SJCRH30 (cell line): ENCODE measurements at regions not wholly inside any gene's neighbourhood (a gene's known extent, or its start where the extent isn't known, plus 50 kb on each side); places are given as distances from the start of the nearest gene placed in this dataset.
A peak's percentile ranks its signal among the peaks of the same experiment; 100 is the strongest.
"Not testable (repeated sequence)": the region's sequence is repeated elsewhere in the genome, so short reads cannot be mapped to it uniquely, and the experiment has no call there.

Experiments
- DNase-seq, 2 experiments: peaks; one replicate each; pipeline ENCODE4 v3.0.0-alpha.2; 2015 to 2020
- H3K27ac ChIP-seq: fragments of 250-450 bp; sonication (Bioruptor Pico); 2 replicates; pipeline ENCODE4 v1.5.1; 2020; ENCODE audit warnings: mild to moderate bottlenecking, moderate library complexity
- H3K27me3 ChIP-seq: fragments of 250-450 bp; sonication (Bioruptor Pico); 2 replicates; pipeline ENCODE4 v1.5.1; 2020; ENCODE audit warnings: mild to moderate bottlenecking, moderate library complexity
- H3K36me3 ChIP-seq: fragments of 250-450 bp; sonication (Bioruptor Pico); 2 replicates; pipeline ENCODE4 v1.5.1; 2020; ENCODE audit warnings: mild to moderate bottlenecking, moderate library complexity
- H3K4me1 ChIP-seq: fragments of 250-450 bp; sonication (Bioruptor Pico); 2 replicates; pipeline ENCODE4 v1.5.1; 2020; ENCODE audit warnings: mild to moderate bottlenecking, moderate library complexity
- H3K4me3 ChIP-seq: fragments of 250-450 bp; sonication (Bioruptor Pico); 2 replicates; pipeline ENCODE4 v1.5.1; 2020; ENCODE audit warnings: mild to moderate bottlenecking, moderate library complexity
- H3K9me3 ChIP-seq: fragments of 250-450 bp; sonication (Bioruptor Pico); replicated peaks from 2 replicates; pipeline ENCODE4 v1.5.1; 2020; ENCODE audit warnings: mild to moderate bottlenecking, moderate library complexity

DNA sequence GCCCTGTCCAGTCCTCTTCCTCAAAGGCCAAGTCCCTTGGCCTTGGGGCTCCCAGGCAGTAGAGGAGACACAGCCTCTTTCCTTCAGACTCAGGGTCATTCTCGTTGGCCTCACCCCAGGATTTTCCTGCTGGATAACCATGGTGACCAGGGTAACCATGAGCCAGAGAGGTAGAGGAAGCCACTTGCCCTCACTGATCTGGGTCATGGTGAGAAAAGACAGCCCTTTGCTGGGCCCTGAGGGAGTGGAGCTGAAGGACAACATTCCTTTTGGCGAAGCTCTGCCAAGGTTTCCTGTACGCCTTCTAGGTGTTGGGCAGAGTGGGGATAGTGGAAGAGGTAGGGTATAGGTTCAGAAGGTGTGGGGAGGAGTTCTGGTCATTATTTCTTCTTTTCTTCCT, 53.1 kb upstream of the WNT4 start:
- Histone ChIP-seq H3K27me3 (no peaks in the 10 kb centered on the region), H3K36me3 (no peaks in the 10 kb centered on the region), H3K9me3 (peaks cover 6% of the 10 kb centered on the region; the same call in 1 of the 2 replicates), H3K4me3 (no peak overlapping the region), H3K27ac (no peak overlapping the region), H3K4me1 (peaks cover 3% of the 10 kb centered on the region; the same call in 1 of the 2 replicates)
- no peak for DNase-seq

- no peaks in the 10 kb centered on the region for H3K36me3 ChIP-seq
- peaks cover 3% of the 10 kb centered on the region; the same call in 1 of the 2 replicates for H3K4me1 ChIP-seq
- no peak for DNase-seq
- peaks cover 8% of the 10 kb centered on the region; the same call in 1 of the 2 replicates for H3K9me3 ChIP-seq
- H3K27me3 ChIP-seq, result no peaks in the 10 kb centered on the region
- no peak overlapping the region for H3K27ac ChIP-seq
- no peak overlapping the region for H3K4me3 ChIP-seq
Measured at GRCh38 chr1:22196641-22197040, 53.7 kb upstream of the WNT4 start.

DNA sequence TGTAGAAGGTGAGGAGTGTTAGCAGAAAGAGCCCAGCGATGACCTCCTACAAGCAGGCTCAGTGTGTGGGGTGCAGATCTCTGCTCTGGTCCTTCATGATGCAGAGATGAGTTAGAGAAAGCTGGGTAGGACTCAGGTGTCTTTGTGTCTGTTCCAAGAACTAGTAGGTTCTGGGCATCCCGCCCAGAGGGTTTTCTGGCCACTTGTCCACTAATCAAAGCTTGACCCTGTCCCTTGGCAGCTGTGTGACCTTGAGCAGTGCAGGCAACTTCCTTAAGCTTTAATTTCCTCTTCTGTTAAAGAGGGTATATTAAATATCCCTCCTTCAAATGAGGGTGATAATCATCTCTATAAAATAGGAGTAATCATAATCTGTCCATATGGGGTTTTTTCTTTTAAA, 54.7 kb upstream of the WNT4 start:
- no peak for DNase-seq
- H3K4me1 ChIP-seq, result peaks cover 3% of the 10 kb centered on the region; the same call in 1 of the 2 replicates
- H3K27me3 ChIP-seq, result no peaks in the 10 kb centered on the region
- no peak overlapping the region for H3K27ac ChIP-seq
- H3K4me3 ChIP-seq, result no peak overlapping the region
- H3K9me3 ChIP-seq, result peaks cover 8% of the 10 kb centered on the region; the same call in 1 of the 2 replicates
- H3K36me3 ChIP-seq, result no peaks in the 10 kb centered on the region

- H3K36me3 ChIP-seq, result no peaks in the 10 kb centered on the region
- H3K4me1 ChIP-seq, result peaks cover 11% of the 10 kb centered on the region; the same call in 1 of the 2 replicates
- peaks cover 8% of the 10 kb centered on the region; the same call in 1 of the 2 replicates for H3K9me3 ChIP-seq
- H3K4me3 ChIP-seq, result no peak overlapping the region
- no peaks in the 10 kb centered on the region for H3K27me3 ChIP-seq
- H3K27ac ChIP-seq, result no peak overlapping the region
- DNase-seq, result no peak
Measured at GRCh38 chr1:22201023-22201422, 58.1 kb upstream of the WNT4 start.

- peaks cover 21% of the 10 kb centered on the region for H3K4me1 ChIP-seq
- no peak for DNase-seq
- no peak overlapping the region for H3K4me3 ChIP-seq
- H3K36me3 ChIP-seq, result no peaks in the 10 kb centered on the region
- H3K9me3 ChIP-seq, result peaks cover 8% of the 10 kb centered on the region; the same call in 1 of the 2 replicates
- H3K27ac ChIP-seq, result no peak overlapping the region
- no peaks in the 10 kb centered on the region for H3K27me3 ChIP-seq
Measured at GRCh38 chr1:22203335-22203734, 60.4 kb upstream of the WNT4 start.

GRCh38 chr1:22204057-22204840, 61.4 kb upstream of the WNT4 start:
- H3K4me3 ChIP-seq, result no peak overlapping the region
- H3K4me1 ChIP-seq, result peaks cover 28% of the 10 kb centered on the region
- H3K27me3 ChIP-seq, result no peaks in the 10 kb centered on the region
- peaks cover 7% of the 10 kb centered on the region; the same call in 1 of the 2 replicates for H3K9me3 ChIP-seq
- no peaks in the 10 kb centered on the region for H3K36me3 ChIP-seq
- H3K27ac ChIP-seq, result no peak overlapping the region
- no peak for DNase-seq

DNA sequence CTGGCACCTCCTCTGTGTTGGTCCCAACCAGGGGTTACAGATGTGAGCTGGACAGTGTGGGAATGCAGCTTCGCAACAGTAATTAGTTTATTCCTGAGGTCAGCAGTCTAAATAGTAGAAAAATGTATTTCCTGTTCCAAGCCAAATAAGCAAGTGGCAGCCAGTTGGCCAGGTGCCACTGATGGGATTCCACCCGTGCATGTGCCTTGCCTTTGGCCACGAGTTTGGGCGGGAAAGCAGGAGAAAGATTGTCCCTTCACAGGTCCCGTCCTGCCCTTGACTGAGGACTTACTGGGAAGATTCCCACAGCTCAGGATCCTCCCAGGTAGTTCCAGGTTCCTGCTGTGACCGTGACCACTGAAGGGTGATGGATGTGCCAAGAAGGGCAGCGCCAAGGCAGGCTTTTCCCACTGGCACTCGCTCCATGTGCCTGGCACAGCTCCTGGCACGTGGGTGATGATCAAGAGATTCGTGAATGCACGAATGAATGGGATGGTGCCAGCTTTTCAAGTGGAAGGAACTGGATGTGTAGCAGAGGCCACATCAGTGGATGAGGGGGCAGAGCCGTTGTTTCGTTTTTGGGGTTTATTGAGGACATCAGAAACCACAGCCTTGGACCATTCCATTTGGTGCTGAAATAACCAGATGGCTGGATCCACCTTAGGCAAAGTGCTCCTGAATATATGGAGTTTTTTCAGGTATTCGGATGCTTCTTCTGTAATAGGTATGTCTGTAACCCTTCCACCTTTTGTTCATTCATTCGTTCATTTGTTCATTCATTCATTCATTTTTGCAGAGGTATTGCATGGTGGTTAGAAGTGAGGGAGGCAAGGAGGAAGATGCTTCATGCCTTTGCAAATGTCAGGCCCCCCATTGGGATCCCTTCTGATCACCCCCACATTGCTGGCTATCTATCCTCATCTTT, 62.4 kb upstream of the WNT4 start:
- Histone ChIP-seq H3K36me3 (no peaks in the 10 kb centered on the region), H3K27me3 (no peaks in the 10 kb centered on the region), H3K9me3 (0 out of 2 replicates have a peak, but pooled peaks cover 5% of the 10 kb centered on the region), H3K27ac (no peak overlapping the region), H3K4me1 (peaks cover 31% of the 10 kb centered on the region), H3K4me3 (no peak overlapping the region)
- DNase-seq, result peak; percentile 48 to 51

- no peak for DNase-seq
- H3K27me3 ChIP-seq, result no peaks in the 10 kb centered on the region
- no peaks in the 10 kb centered on the region for H3K36me3 ChIP-seq
- H3K4me3 ChIP-seq, result no peak overlapping the region
- H3K4me1 ChIP-seq, result peaks cover 45% of the 10 kb centered on the region
- no peaks in the 10 kb centered on the region for H3K9me3 ChIP-seq
- H3K27ac ChIP-seq, result no peak overlapping the region; the same call in 1 of the 2 replicates
Measured at GRCh38 chr1:22206551-22207125, 63.7 kb upstream of the WNT4 start.

DNA sequence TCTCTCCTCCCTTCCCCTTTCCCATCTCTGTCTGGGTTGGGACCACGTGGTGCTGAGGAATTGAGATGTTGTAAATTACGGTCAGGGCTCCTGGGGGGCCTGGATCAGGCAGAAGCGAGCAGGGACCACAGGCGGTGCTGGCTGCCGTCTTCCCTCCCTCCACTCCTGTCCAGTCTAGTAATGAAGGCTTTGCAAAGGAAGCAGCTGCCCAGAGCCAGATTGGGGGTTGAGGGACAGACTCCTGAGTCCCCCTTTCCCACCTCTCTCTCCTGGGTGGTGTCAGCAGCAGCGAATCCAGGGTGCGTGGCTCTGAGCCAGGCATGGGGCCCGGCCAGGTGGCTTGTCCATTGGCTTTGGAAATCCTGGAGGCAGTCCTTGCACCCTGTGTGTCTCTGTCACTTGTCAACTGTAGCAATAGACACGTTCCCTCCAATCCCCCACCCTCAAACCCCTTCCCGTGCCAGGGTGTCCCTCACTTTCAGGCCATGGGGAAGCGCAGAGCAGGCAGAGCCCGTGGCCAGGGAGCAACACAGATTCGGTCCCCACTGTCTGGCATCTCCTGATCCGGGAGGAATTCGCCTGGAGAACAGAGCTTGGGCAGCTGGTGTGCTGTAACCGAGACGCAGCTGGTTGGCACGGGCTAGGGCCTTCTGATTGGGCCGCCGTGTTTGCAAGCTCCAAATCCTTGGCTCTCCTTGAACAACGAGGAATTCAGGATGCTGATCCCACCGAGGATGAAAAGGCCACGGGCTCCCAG, 64.8 kb upstream of the WNT4 start:
- H3K4me1 ChIP-seq, result peaks cover 53% of the 10 kb centered on the region
- H3K27me3 ChIP-seq, result no peaks in the 10 kb centered on the region
- H3K4me3 ChIP-seq, result no peak overlapping the region
- H3K36me3 ChIP-seq, result no peaks in the 10 kb centered on the region
- no peaks in the 10 kb centered on the region for H3K9me3 ChIP-seq
- DNase-seq, result peak; percentile 92
- H3K27ac ChIP-seq, result peak overlapping the region; percentile 60

DNA sequence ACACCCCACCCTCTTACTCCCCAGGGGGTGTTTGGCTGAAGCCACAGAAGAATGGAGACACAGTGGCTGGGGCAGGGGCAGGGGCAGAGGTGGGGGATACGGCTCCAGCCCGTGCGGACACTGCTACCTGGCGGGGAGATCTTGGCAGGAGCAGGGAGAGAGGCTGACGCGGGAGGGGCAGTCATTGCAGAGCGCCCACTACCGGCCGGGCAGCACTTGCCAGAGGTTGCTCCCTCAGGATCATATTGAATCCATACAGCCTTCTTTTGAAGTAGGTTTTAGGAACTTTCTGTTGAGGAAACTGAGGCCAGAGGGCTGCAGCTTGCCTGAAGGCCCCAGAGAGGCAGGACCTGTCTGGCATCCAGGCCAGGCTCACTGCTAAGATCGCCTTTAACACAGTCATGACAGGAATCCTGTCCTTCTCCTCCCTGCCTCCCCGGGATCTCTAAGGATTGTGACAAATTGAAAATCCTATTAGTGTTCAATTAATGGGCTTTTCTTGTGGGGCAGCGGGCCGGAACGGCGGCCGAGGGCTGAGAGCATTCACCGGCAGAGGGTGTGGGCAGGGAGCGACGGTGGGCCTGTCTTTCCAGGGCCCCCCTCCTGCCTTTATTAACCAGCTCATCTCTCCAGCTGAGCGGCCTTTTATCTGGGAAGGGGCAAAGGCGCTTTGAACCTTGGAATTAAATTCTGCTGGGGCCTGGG, 65.5 kb upstream of the WNT4 start:
- Histone ChIP-seq H3K9me3 (no peaks in the 10 kb centered on the region), H3K4me3 (no peak overlapping the region), H3K36me3 (no peaks in the 10 kb centered on the region), H3K27me3 (no peaks in the 10 kb centered on the region), H3K27ac (no peak overlapping the region; the same call in 1 of the 2 replicates), H3K4me1 (peaks cover 61% of the 10 kb centered on the region)
- no peak for DNase-seq

- Histone ChIP-seq H3K27ac (no peak overlapping the region), H3K36me3 (no peaks in the 10 kb centered on the region), H3K4me1 (peaks cover 63% of the 10 kb centered on the region), H3K4me3 (no peak overlapping the region), H3K27me3 (no peaks in the 10 kb centered on the region), H3K9me3 (no peaks in the 10 kb centered on the region)
- no peak for DNase-seq
Measured at GRCh38 chr1:22208973-22209378, 66.1 kb upstream of the WNT4 start.

DNA sequence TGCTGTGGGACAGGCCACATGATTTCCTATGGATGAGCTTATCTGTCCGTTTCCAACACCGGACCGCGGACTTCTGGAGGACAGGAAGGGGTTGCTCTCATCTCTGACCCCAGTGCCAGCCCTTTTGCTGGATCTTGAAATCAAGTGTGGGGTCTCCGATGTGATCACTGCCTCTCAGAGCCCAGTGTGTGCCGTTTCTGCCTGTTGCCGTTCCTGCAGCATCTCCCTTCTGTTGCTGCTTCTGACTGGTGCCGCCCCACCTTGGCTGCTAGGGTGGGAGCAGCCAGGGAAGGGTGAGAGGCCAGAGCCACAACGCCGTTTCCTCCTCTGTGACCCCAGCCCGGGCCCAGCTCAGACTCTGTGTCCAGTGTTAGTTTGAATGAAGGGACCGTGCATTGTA, 67.3 kb upstream of the WNT4 start:
- Histone ChIP-seq H3K9me3 (no peaks in the 10 kb centered on the region), H3K27me3 (no peaks in the 10 kb centered on the region)

GRCh38 chr1:22210636-22211035, 67.7 kb upstream of the WNT4 start:
- H3K4me1 ChIP-seq, result peaks cover 56% of the 10 kb centered on the region
- H3K4me3 ChIP-seq, result no peak overlapping the region
- no peaks in the 10 kb centered on the region for H3K36me3 ChIP-seq
- no peak for DNase-seq
- no peaks in the 10 kb centered on the region for H3K9me3 ChIP-seq
- H3K27ac ChIP-seq, result no peak overlapping the region
- no peaks in the 10 kb centered on the region for H3K27me3 ChIP-seq

More for the DNA sequence above, 67.3 kb upstream of the WNT4 start:
- Histone ChIP-seq H3K27ac (no peak overlapping the region), H3K36me3 (no peaks in the 10 kb centered on the region), H3K4me1 (peaks cover 58% of the 10 kb centered on the region), H3K4me3 (no peak overlapping the region)
- DNase-seq, result no peak

- H3K9me3 ChIP-seq, H3K27me3 ChIP-seq, H3K4me3 ChIP-seq, DNase-seq, H3K36me3 ChIP-seq: not testable (repeated sequence)
- peak overlapping the region; percentile 63 for H3K27ac ChIP-seq
- H3K4me1 ChIP-seq, result peaks cover 56% of the 10 kb centered on the region
Measured at GRCh38 chr1:22211459-22211858, 68.6 kb upstream of the WNT4 start.
